ENCODE measurements at regions not wholly inside any gene's neighbourhood (a gene's known extent, or its start where the extent isn't known, plus 50 kb on each side); places are given as distances from the start of the nearest gene placed in this dataset.

DNA sequence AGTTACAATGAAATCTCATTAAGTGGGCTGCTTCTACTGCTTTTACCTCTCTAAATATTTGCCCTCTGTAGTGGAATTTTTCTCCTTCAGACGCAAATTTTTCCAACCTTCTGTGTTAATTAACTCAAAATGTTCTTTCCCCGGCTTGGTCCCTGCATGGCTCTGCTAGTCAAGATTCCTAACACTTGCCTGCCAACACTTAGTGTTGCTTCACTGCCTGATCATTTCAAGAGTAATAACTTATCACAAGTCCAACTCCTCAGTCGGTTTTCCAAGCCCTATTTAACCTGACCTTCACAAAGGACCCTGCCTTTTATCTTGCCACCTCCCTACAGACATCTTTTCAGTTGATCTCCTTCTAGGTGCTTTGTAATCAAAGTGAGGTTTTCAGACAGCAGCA, 142.7 kb downstream of the HRH4 start (continued):
- TF ChIP-seq, protein P1, sequence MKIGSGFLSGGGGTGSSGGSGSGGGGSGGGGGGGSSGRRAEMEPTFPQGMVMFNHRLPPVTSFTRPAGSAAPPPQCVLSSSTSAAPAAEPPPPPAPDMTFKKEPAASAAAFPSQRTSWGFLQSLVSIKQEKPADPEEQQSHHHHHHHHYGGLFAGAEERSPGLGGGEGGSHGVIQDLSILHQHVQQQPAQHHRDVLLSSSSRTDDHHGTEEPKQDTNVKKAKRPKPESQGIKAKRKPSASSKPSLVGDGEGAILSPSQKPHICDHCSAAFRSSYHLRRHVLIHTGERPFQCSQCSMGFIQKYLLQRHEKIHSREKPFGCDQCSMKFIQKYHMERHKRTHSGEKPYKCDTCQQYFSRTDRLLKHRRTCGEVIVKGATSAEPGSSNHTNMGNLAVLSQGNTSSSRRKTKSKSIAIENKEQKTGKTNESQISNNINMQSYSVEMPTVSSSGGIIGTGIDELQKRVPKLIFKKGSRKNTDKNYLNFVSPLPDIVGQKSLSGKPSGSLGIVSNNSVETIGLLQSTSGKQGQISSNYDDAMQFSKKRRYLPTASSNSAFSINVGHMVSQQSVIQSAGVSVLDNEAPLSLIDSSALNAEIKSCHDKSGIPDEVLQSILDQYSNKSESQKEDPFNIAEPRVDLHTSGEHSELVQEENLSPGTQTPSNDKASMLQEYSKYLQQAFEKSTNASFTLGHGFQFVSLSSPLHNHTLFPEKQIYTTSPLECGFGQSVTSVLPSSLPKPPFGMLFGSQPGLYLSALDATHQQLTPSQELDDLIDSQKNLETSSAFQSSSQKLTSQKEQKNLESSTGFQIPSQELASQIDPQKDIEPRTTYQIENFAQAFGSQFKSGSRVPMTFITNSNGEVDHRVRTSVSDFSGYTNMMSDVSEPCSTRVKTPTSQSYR (CRISPR knock-in tag; IDR thresholded peaks at IDR 0.05): no peak
- TF ChIP-seq, protein P2, sequence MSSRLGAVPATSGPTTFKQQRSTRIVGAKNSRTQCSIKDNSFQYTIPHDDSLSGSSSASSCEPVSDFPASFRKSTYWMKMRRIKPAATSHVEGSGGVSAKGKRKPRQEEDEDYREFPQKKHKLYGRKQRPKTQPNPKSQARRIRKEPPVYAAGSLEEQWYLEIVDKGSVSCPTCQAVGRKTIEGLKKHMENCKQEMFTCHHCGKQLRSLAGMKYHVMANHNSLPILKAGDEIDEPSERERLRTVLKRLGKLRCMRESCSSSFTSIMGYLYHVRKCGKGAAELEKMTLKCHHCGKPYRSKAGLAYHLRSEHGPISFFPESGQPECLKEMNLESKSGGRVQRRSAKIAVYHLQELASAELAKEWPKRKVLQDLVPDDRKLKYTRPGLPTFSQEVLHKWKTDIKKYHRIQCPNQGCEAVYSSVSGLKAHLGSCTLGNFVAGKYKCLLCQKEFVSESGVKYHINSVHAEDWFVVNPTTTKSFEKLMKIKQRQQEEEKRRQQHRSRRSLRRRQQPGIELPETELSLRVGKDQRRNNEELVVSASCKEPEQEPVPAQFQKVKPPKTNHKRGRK (CRISPR knock-in tag; IDR thresholded peaks at IDR 0.05; ENCODE audit: borderline replicate concordance): no peak
- TF ChIP-seq TEAD4 (CRISPR knock-in tag; IDR thresholded peaks at IDR 0.05): no peak

DNA sequence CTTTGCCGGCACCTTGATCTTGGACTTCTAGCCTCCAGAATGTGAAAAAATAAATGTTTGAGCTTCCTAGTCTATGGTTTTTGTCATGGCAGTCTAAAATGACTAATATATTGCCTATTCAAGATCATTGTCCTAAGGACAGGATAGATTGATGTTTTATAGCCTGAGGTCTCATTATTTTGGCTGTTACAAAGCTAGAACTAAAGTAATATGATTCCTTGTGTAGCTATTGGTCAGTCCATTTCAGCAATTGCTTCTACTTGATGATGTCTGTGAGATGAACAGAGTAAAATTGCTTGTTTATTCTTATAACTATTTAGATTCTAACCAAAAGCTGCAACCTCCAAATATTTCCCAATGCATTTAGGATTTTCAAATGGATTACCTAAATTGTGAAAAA, 145.0 kb downstream of the HRH4 start:
- ChIA-PET CTCF (interaction anchor here (0.7 to 2.0 kb wide), 4 partner anchors 91 to 121 kb away, joined by 3 to 6 read pairs (median 5); no protein-coding TSS in a partner anchor), POLR2A (no interaction called here)
- ATAC-seq: no peak

DNA sequence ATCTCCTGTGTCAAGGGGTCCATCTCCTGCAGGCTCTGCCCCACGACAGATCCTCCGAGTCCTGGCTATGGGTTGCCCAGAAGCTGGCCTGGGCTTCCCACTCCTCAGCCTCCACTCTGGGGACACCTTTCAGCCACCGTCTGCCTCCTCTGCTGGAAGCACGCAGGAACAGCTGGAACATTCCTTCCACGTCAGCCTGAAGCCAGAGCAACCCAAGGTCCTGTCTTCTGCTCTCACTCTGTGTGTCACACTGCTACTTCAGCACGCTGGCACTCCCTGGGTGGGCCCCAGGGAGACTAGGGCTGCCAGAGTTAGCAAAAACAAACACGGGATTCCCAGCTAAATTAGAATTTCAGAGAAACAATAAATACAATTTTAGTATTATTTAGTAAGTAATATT, 148.8 kb downstream of the HRH4 start:
- no peaks in the 10 kb centered on the region; the same call in 1 of the 2 replicates for H3K27me3 Mint-ChIP-seq (ENCODE audit: low read depth)
- no peak for ATAC-seq
- DNase-seq (ENCODE audit: low spot score): no peak
- ChIA-PET CTCF (interaction anchor here (0.6 to 1.5 kb wide), 3 partner anchors 22 to 117 kb away, joined by 3 to 4 read pairs (median 3); no protein-coding TSS in a partner anchor), POLR2A (no interaction called here)
- H3K36me3 Mint-ChIP-seq: no peaks in the 10 kb centered on the region
- H3K27ac Mint-ChIP-seq: no peak overlapping the region
- no peaks in the 10 kb centered on the region; the same call in 1 of the 2 replicates for H3K9me3 Mint-ChIP-seq
- TF ChIP-seq CREM (CRISPR knock-in tag; IDR thresholded peaks at IDR 0.05) (no peak), JUN (CRISPR knock-in tag; IDR thresholded peaks at IDR 0.05) (no peak), ZNF232 (CRISPR knock-in tag; IDR thresholded peaks at IDR 0.05) (no peak), RORB (CRISPR knock-in tag; IDR thresholded peaks at IDR 0.05) (no peak), SMAD4 (CRISPR knock-in tag; IDR thresholded peaks at IDR 0.05) (no peak)
- TF ChIP-seq, protein P3, sequence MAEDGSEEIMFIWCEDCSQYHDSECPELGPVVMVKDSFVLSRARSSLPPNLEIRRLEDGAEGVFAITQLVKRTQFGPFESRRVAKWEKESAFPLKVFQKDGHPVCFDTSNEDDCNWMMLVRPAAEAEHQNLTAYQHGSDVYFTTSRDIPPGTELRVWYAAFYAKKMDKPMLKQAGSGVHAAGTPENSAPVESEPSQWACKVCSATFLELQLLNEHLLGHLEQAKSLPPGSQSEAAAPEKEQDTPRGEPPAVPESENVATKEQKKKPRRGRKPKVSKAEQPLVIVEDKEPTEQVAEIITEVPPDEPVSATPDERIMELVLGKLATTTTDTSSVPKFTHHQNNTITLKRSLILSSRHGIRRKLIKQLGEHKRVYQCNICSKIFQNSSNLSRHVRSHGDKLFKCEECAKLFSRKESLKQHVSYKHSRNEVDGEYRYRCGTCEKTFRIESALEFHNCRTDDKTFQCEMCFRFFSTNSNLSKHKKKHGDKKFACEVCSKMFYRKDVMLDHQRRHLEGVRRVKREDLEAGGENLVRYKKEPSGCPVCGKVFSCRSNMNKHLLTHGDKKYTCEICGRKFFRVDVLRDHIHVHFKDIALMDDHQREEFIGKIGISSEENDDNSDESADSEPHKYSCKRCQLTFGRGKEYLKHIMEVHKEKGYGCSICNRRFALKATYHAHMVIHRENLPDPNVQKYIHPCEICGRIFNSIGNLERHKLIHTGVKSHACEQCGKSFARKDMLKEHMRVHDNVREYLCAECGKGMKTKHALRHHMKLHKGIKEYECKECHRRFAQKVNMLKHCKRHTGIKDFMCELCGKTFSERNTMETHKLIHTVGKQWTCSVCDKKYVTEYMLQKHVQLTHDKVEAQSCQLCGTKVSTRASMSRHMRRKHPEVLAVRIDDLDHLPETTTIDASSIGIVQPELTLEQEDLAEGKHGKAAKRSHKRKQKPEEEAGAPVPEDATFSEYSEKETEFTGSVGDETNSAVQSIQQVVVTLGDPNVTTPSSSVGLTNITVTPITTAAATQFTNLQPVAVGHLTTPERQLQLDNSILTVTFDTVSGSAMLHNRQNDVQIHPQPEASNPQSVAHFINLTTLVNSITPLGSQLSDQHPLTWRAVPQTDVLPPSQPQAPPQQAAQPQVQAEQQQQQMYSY (CRISPR knock-in tag; IDR thresholded peaks at IDR 0.05): no peak
- TF ChIP-seq, protein P4, sequence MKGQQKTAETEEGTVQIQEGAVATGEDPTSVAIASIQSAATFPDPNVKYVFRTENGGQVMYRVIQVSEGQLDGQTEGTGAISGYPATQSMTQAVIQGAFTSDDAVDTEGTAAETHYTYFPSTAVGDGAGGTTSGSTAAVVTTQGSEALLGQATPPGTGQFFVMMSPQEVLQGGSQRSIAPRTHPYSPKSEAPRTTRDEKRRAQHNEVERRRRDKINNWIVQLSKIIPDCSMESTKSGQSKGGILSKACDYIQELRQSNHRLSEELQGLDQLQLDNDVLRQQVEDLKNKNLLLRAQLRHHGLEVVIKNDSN (CRISPR knock-in tag; IDR thresholded peaks at IDR 0.05): no peak
- TF ChIP-seq, protein P5, sequence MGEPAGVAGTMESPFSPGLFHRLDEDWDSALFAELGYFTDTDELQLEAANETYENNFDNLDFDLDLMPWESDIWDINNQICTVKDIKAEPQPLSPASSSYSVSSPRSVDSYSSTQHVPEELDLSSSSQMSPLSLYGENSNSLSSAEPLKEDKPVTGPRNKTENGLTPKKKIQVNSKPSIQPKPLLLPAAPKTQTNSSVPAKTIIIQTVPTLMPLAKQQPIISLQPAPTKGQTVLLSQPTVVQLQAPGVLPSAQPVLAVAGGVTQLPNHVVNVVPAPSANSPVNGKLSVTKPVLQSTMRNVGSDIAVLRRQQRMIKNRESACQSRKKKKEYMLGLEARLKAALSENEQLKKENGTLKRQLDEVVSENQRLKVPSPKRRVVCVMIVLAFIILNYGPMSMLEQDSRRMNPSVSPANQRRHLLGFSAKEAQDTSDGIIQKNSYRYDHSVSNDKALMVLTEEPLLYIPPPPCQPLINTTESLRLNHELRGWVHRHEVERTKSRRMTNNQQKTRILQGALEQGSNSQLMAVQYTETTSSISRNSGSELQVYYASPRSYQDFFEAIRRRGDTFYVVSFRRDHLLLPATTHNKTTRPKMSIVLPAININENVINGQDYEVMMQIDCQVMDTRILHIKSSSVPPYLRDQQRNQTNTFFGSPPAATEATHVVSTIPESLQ (CRISPR knock-in tag; IDR thresholded peaks at IDR 0.05): no peak
- H3K4me1 Mint-ChIP-seq: peaks cover 8% of the 10 kb centered on the region
- no peak overlapping the region for H3K4me3 Mint-ChIP-seq

More for the DNA sequence above, 145.0 kb downstream of the HRH4 start:
- TF ChIP-seq NR1H2 (CRISPR knock-in tag; IDR thresholded peaks at IDR 0.05): no peak
- no peak for TF ChIP-seq TP53 (CRISPR knock-in tag; IDR thresholded peaks at IDR 0.05)
- TF ChIP-seq, protein P6, sequence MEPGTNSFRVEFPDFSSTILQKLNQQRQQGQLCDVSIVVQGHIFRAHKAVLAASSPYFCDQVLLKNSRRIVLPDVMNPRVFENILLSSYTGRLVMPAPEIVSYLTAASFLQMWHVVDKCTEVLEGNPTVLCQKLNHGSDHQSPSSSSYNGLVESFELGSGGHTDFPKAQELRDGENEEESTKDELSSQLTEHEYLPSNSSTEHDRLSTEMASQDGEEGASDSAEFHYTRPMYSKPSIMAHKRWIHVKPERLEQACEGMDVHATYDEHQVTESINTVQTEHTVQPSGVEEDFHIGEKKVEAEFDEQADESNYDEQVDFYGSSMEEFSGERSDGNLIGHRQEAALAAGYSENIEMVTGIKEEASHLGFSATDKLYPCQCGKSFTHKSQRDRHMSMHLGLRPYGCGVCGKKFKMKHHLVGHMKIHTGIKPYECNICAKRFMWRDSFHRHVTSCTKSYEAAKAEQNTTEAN (CRISPR knock-in tag; IDR thresholded peaks at IDR 0.05): no peak
- TF ChIP-seq ZNF138 (CRISPR knock-in tag; conservative IDR thresholded peaks at IDR 0.05): no peak
- no peak for TF ChIP-seq ATF1 (CRISPR knock-in tag; IDR thresholded peaks at IDR 0.05)
- no peak for TF ChIP-seq KAT7 (CRISPR knock-in tag; IDR thresholded peaks at IDR 0.05; ENCODE audit: borderline replicate concordance)
- TF ChIP-seq, protein P7, sequence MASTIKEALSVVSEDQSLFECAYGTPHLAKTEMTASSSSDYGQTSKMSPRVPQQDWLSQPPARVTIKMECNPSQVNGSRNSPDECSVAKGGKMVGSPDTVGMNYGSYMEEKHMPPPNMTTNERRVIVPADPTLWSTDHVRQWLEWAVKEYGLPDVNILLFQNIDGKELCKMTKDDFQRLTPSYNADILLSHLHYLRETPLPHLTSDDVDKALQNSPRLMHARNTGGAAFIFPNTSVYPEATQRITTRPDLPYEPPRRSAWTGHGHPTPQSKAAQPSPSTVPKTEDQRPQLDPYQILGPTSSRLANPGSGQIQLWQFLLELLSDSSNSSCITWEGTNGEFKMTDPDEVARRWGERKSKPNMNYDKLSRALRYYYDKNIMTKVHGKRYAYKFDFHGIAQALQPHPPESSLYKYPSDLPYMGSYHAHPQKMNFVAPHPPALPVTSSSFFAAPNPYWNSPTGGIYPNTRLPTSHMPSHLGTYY (CRISPR knock-in tag; IDR thresholded peaks at IDR 0.05): no peak
- TF ChIP-seq ZNF396 (CRISPR knock-in tag; IDR thresholded peaks at IDR 0.05; ENCODE audit: borderline replicate concordance): no peak
- no peak for TF ChIP-seq NR2C2 (CRISPR knock-in tag; IDR thresholded peaks at IDR 0.05)
- TF ChIP-seq, protein P8, sequence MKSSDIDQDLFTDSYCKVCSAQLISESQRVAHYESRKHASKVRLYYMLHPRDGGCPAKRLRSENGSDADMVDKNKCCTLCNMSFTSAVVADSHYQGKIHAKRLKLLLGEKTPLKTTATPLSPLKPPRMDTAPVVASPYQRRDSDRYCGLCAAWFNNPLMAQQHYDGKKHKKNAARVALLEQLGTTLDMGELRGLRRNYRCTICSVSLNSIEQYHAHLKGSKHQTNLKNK (CRISPR knock-in tag; IDR thresholded peaks at IDR 0.05): no peak
- TF ChIP-seq ETV6 (CRISPR knock-in tag; IDR thresholded peaks at IDR 0.05): no peak
- no peak overlapping the region for H3K27ac Mint-ChIP-seq
- no peak overlapping the region for H3K4me3 Mint-ChIP-seq
- no peaks in the 10 kb centered on the region; the same call in 1 of the 2 replicates for H3K9me3 Mint-ChIP-seq
- no peaks in the 10 kb centered on the region; the same call in 1 of the 2 replicates for H3K27me3 Mint-ChIP-seq (ENCODE audit: low read depth)
- no peak for DNase-seq (ENCODE audit: low spot score)
- H3K36me3 Mint-ChIP-seq: no peaks in the 10 kb centered on the region
- H3K4me1 Mint-ChIP-seq: peaks cover 23% of the 10 kb centered on the region

Data from WTC11 (cell line).